CD4-positive, CD25-positive, alpha-beta regulatory T cell (primary cell): ENCODE measurements at regions not wholly inside any gene's neighbourhood (a gene's known extent, or its start where the extent isn't known, plus 50 kb on each side); places are given as distances from the start of the nearest gene placed in this dataset.

Source experiments
- ATAC-seq, 2 donors: fragments of 150-1000 bp; cut with Tn5 transposase; one replicate each; pipeline ENCODE4 v1.10.0; 2021; ENCODE audit warnings: low read depth in 2 of 2, moderate number of reproducible peaks in 2 of 2, moderate library complexity in 1 of 2
- DNase-seq, 3 donors: peaks; one replicate each; pipeline versions ENCODE4 v3.0.0 to v3.0.0-alpha.2; 2012 to 2022; ENCODE audit warnings: mixed read lengths in 1 of 3
- H3K27ac ChIP-seq: one replicate; pipeline ENCODE4 v1.7.0; 2013; ENCODE audit warnings: mild to moderate bottlenecking, low read length; ENCODE audit not compliant: insufficient read depth, poor library complexity, severe bottlenecking
- H3K27me3 ChIP-seq: one replicate; pipeline ENCODE4 v1.7.0; 2013; ENCODE audit warnings: low read length; ENCODE audit not compliant: control insufficient read depth, insufficient read depth
- H3K36me3 ChIP-seq: one replicate; pipeline ENCODE4 v1.7.0; 2013; ENCODE audit warnings: mild to moderate bottlenecking, low read length, moderate library complexity; ENCODE audit not compliant: control insufficient read depth, insufficient read depth
- H3K4me1 ChIP-seq: 2 replicates; pipeline ENCODE4 v1.7.0; 2013; ENCODE audit warnings: mild to moderate bottlenecking, low read length; ENCODE audit not compliant: insufficient read depth, control insufficient read depth, poor library complexity, severe bottlenecking
- H3K4me3 ChIP-seq: one replicate; pipeline ENCODE4 v1.7.0; 2013; ENCODE audit warnings: low read depth, mild to moderate bottlenecking, low read length, moderate library complexity
- H3K9me3 ChIP-seq, 2 experiments: 1 replicate in 1 of 2; 2 replicates in 1 of 2; pipeline ENCODE4 v1.7.0; 2013; ENCODE audit warnings: low read length in 2 of 2, mild to moderate bottlenecking in 1 of 2, moderate library complexity in 1 of 2; ENCODE audit not compliant: control insufficient read depth in 2 of 2
- H3K27ac Mint-ChIP-seq, 3 donors: one replicate each; pipeline ENCODE4 v1.8.0; 2020 to 2022; ENCODE audit warnings: mild to moderate bottlenecking in 3 of 3, mixed read lengths in 3 of 3, moderate library complexity in 2 of 3
- H3K27me3 Mint-ChIP-seq: one replicate; pipeline ENCODE4 v1.8.0; 2022; ENCODE audit warnings: mild to moderate bottlenecking, mixed read lengths
- H3K36me3 Mint-ChIP-seq: one replicate; pipeline ENCODE4 v1.8.0; 2020; ENCODE audit warnings: mixed read lengths
- H3K4me1 Mint-ChIP-seq, 4 donors: one replicate each; pipeline ENCODE4 v1.8.0; 2020 to 2022; ENCODE audit warnings: mixed read lengths in 4 of 4, mild to moderate bottlenecking in 1 of 4
- H3K4me3 Mint-ChIP-seq, 4 donors: one replicate each; pipeline ENCODE4 v1.8.0; 2020 to 2022; ENCODE audit warnings: mild to moderate bottlenecking in 4 of 4, mixed read lengths in 4 of 4, moderate library complexity in 3 of 4
- H3K9me3 Mint-ChIP-seq, 7 donors: one replicate each; pipeline ENCODE4 v1.8.0; 2020 to 2022; ENCODE audit warnings: mixed read lengths in 7 of 7, mild to moderate bottlenecking in 3 of 7, moderate library complexity in 2 of 7

- DNase-seq: no peak
- Mint-ChIP-seq H3K27me3 (no peaks in the 10 kb centered on the region), H3K9me3 (peaks cover 0 to 6% (median 2%) of the 10 kb centered on the region in 7 donors), H3K4me1 (no peaks in the 10 kb centered on the region), H3K36me3 (no peaks in the 10 kb centered on the region), H3K27ac (no peak overlapping the region), H3K4me3 (no peak overlapping the region)
- Histone ChIP-seq H3K27ac (no peak overlapping the region), H3K4me3 (no peak overlapping the region), H3K36me3 (no peaks in the 10 kb centered on the region), H3K4me1 (no peaks in the 10 kb centered on the region), H3K9me3 (no peaks in the 10 kb centered on the region), H3K27me3 (no peaks in the 10 kb centered on the region)
- ATAC-seq: no peak
Measured at GRCh38 chr18:1976484-1976883, 594.8 kb downstream of the METTL4 start.

DNA sequence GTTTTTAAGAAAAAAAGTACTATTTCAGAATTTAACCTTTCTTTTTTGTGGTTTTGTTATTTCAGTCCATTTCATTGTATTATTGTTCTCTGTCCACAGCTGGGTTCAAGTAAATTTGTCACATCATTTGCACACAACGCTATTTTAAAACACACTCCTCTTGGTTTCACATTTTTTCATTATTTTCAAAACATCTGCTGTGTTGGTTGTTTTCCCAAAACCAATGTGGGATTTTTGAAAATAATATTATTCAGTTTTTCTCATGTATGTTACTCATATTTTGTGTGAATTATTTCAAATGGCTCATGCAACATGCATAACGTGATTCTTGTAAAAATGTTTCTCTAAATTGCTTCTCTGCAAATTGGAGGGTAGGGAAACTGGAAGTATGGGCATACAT, 589.2 kb downstream of the METTL4 start:
- Mint-ChIP-seq H3K4me3 (no peak overlapping the region), H3K9me3 (peaks cover 0 to 9% (median 3%) of the 10 kb centered on the region in 7 donors), H3K36me3 (no peaks in the 10 kb centered on the region), H3K4me1 (no peaks in the 10 kb centered on the region), H3K27me3 (no peaks in the 10 kb centered on the region), H3K27ac (no peak overlapping the region)
- no peaks in the 10 kb centered on the region for H3K9me3 ChIP-seq
- ATAC-seq: no peak
- no peaks in the 10 kb centered on the region for H3K36me3 ChIP-seq
- DNase-seq: no peak
- no peak overlapping the region for H3K27ac ChIP-seq
- H3K27me3 ChIP-seq: no peaks in the 10 kb centered on the region
- no peaks in the 10 kb centered on the region for H3K4me1 ChIP-seq
- no peak overlapping the region for H3K4me3 ChIP-seq

GRCh38 chr18:1983746-1984515, 587.4 kb downstream of the METTL4 start:
- Histone ChIP-seq H3K36me3 (no peaks in the 10 kb centered on the region), H3K27ac (no peak overlapping the region), H3K9me3 (no peaks in the 10 kb centered on the region), H3K4me1 (no peaks in the 10 kb centered on the region), H3K27me3 (no peaks in the 10 kb centered on the region), H3K4me3 (no peak overlapping the region)
- H3K36me3 Mint-ChIP-seq: no peaks in the 10 kb centered on the region
- peaks cover 0 to 5% (median 3%) of the 10 kb centered on the region in 7 donors for H3K9me3 Mint-ChIP-seq
- no peaks in the 10 kb centered on the region for H3K4me1 Mint-ChIP-seq
- H3K4me3 Mint-ChIP-seq: no peak overlapping the region
- H3K27ac Mint-ChIP-seq: no peak overlapping the region
- no peak for DNase-seq
- ATAC-seq: no peak
- H3K27me3 Mint-ChIP-seq: no peaks in the 10 kb centered on the region

DNA sequence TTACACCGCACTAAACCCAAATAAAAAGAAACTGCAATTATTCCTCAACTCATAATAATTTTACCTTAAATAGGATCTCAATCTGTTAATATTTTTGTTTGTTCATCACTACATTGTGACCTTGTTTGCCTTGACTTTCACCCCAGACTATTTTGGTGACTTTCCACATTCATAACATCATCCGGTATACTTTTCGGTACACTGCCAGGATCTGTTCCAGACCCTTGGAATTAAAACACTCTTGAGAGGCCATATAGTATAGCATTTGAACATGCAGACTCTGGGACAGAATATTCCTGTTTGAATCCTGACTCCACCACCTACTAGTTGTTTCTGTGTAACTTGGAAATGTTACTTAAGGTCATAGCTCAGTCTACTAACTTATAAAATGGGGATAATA, 577.4 kb downstream of the METTL4 start:
- Histone ChIP-seq H3K4me3 (no peak overlapping the region), H3K4me1 (no peaks in the 10 kb centered on the region), H3K36me3 (no peaks in the 10 kb centered on the region), H3K9me3 (no peaks in the 10 kb centered on the region), H3K27ac (no peak overlapping the region), H3K27me3 (no peaks in the 10 kb centered on the region)
- Mint-ChIP-seq H3K9me3 (peaks cover 0 to 3% (median 0%) of the 10 kb centered on the region in 7 donors), H3K4me1 (no peaks in the 10 kb centered on the region), H3K36me3 (no peaks in the 10 kb centered on the region), H3K27me3 (no peaks in the 10 kb centered on the region), H3K4me3 (no peak overlapping the region), H3K27ac (no peak overlapping the region)
- ATAC-seq: no peak
- DNase-seq: no peak

- no peak for ATAC-seq
Measured at GRCh38 chr18:1994471-1994870, 576.8 kb downstream of the METTL4 start.

GRCh38 chr18:1995041-1995612, 576.2 kb downstream of the METTL4 start:
- Mint-ChIP-seq H3K27me3 (no peaks in the 10 kb centered on the region), H3K27ac (no peak overlapping the region), H3K36me3 (no peaks in the 10 kb centered on the region), H3K4me1 (no peaks in the 10 kb centered on the region), H3K9me3 (peaks cover 0 to 3% (median 0%) of the 10 kb centered on the region in 7 donors), H3K4me3 (no peak overlapping the region)
- no peak overlapping the region for H3K27ac ChIP-seq
- H3K27me3 ChIP-seq: no peaks in the 10 kb centered on the region
- no peak overlapping the region for H3K4me3 ChIP-seq
- ATAC-seq: no peak
- no peaks in the 10 kb centered on the region for H3K36me3 ChIP-seq
- no peaks in the 10 kb centered on the region for H3K9me3 ChIP-seq
- no peaks in the 10 kb centered on the region for H3K4me1 ChIP-seq
- DNase-seq: no peak

More at GRCh38 chr18:1994471-1994870, 576.8 kb downstream of the METTL4 start:
- Mint-ChIP-seq H3K27ac (no peak overlapping the region), H3K4me3 (no peak overlapping the region), H3K36me3 (no peaks in the 10 kb centered on the region), H3K27me3 (no peaks in the 10 kb centered on the region), H3K9me3 (peaks cover 0 to 3% (median 0%) of the 10 kb centered on the region in 7 donors), H3K4me1 (no peaks in the 10 kb centered on the region)
- no peak for DNase-seq
- Histone ChIP-seq H3K27ac (no peak overlapping the region), H3K4me1 (no peaks in the 10 kb centered on the region), H3K9me3 (no peaks in the 10 kb centered on the region), H3K4me3 (no peak overlapping the region), H3K27me3 (no peaks in the 10 kb centered on the region), H3K36me3 (no peaks in the 10 kb centered on the region)

- no peaks in the 10 kb centered on the region for H3K4me1 Mint-ChIP-seq
- ATAC-seq (no peak), DNase-seq (no peak)
- no peaks in the 10 kb centered on the region for H3K36me3 Mint-ChIP-seq
- no peak overlapping the region for H3K4me3 Mint-ChIP-seq
- H3K4me1 ChIP-seq: no peaks in the 10 kb centered on the region
- H3K9me3 ChIP-seq: no peaks in the 10 kb centered on the region
- H3K4me3 ChIP-seq: no peak overlapping the region
- H3K27ac Mint-ChIP-seq: no peak overlapping the region
- H3K36me3 ChIP-seq: no peaks in the 10 kb centered on the region
- H3K27me3 ChIP-seq: no peaks in the 10 kb centered on the region
- no peaks in the 10 kb centered on the region for H3K27me3 Mint-ChIP-seq
- H3K9me3 Mint-ChIP-seq: peaks cover 0 to 3% (median 0%) of the 10 kb centered on the region in 7 donors
- no peak overlapping the region for H3K27ac ChIP-seq
Measured at GRCh38 chr18:1998121-1998520, 573.2 kb downstream of the METTL4 start.

DNA sequence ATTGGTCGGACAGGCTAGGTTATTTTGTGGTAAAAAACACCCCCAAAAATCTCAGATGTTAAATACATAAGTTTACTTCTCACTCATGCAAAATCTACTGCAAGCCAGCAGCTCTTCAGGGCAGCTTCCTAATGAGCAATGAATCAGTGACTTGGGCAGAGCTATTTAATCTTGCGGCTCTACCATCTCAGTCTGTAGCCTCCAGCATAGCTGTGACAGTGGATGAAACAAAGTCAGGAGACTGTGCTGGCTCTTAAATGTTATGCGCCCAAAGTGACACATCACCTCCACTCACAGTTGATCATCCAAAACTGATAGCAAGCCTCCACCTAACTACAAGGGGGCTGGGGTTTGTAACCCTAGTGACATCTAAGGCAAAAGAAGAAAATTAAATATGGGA, 571.9 kb downstream of the METTL4 start:
- Histone ChIP-seq H3K27me3 (no peaks in the 10 kb centered on the region), H3K4me3 (no peak overlapping the region), H3K9me3 (no peaks in the 10 kb centered on the region), H3K27ac (no peak overlapping the region), H3K4me1 (no peaks in the 10 kb centered on the region), H3K36me3 (no peaks in the 10 kb centered on the region)
- DNase-seq (no peak), ATAC-seq (no peak)
- Mint-ChIP-seq H3K4me3 (no peak overlapping the region), H3K36me3 (no peaks in the 10 kb centered on the region), H3K9me3 (peaks cover 0 to 3% (median 0%) of the 10 kb centered on the region in 7 donors), H3K27me3 (no peaks in the 10 kb centered on the region), H3K27ac (no peak overlapping the region), H3K4me1 (no peaks in the 10 kb centered on the region)
